Prostate gland (tissue), 2 donors: ENCODE measurements at regions not wholly inside any gene's neighbourhood (a gene's known extent, or its start where the extent isn't known, plus 50 kb on each side); places are given as distances from the start of the nearest gene placed in this dataset.
"Not testable (repeated sequence)": the region's sequence is repeated elsewhere in the genome, so short reads cannot be mapped to it uniquely, and the experiment has no call there.

Experiments used
- DNase-seq: peaks from one replicate; pipeline ENCODE4 v3.0.0-alpha.2; 2019; ENCODE audit warnings: low spot score
- H3K27ac ChIP-seq, 2 donors: fragments of 200-600 bp; sonication (generic); 2 replicates each; pipeline ENCODE4 v1.5.1; 2017 to 2019
- H3K27me3 ChIP-seq: fragments of 200-600 bp; sonication (generic); replicated peaks from 2 replicates; pipeline ENCODE4 v1.5.1; 2019; ENCODE audit not compliant: insufficient read depth
- H3K36me3 ChIP-seq, 2 donors: fragments of 200-600 bp; sonication (generic); 1 replicate in 1 of 2; 2 replicates in 1 of 2; pipeline versions ENCODE4 v1.5.1 to v1.8.1; 2017 to 2019
- H3K4me1 ChIP-seq: fragments of 200-600 bp; sonication (generic); replicated peaks from 2 replicates; pipeline ENCODE4 v1.5.1; 2019
- H3K4me3 ChIP-seq, 2 donors: fragments of 200-600 bp; sonication (generic); 2 replicates each; pipeline ENCODE4 v1.5.1; 2017 to 2019
- H3K9me3 ChIP-seq: fragments of 200-600 bp; sonication (generic); 2 replicates; pipeline ENCODE4 v1.5.1; 2017
- POLR2A ChIP-seq: fragments of 450-650 bp; IDR thresholded peaks from one replicate; pipeline ENCODE4 v1.6.1; 2016; ENCODE audit warnings: antibody characterized with exemption, mild to moderate bottlenecking
- POLR2AphosphoS5 ChIP-seq: sonication (generic); formaldehyde crosslinking; IDR thresholded peaks from one replicate; pipeline ENCODE4 v1.6.1; 2017; ENCODE audit warnings: antibody characterized with exemption
- WGBS: methylation state at CpG from one replicate; pipeline ENCODE4 v1.1.5; 2018; 5-methylcytosine and 5-hydroxymethylcytosine counted together
- intact Hi-C: fragments of 100-400 bp; cut with DNase I; formaldehyde crosslinking; loops from one replicate; pipeline ENCODE4 v1.14.2; 2022
- TF ChIP-seq, protein P1 (sequence below), 4 experiments: fragments of 200-600 bp in 2 of 4; fragments of 450-650 bp in 2 of 4; sonication (generic) in 2 of 4; IDR thresholded peaks; 1 replicate in 3 of 4; 2 replicates in 1 of 4; pipeline ENCODE4 v1.5.1; 2016 to 2019; ENCODE audit warnings: antibody characterized with exemption in 4 of 4, mild to moderate bottlenecking in 2 of 4, moderate library complexity in 2 of 4

GRCh38 chr7:76133164-76133775 lies 68.4 kb upstream of the SRRM3 start:
- TF ChIP-seq, protein P1, sequence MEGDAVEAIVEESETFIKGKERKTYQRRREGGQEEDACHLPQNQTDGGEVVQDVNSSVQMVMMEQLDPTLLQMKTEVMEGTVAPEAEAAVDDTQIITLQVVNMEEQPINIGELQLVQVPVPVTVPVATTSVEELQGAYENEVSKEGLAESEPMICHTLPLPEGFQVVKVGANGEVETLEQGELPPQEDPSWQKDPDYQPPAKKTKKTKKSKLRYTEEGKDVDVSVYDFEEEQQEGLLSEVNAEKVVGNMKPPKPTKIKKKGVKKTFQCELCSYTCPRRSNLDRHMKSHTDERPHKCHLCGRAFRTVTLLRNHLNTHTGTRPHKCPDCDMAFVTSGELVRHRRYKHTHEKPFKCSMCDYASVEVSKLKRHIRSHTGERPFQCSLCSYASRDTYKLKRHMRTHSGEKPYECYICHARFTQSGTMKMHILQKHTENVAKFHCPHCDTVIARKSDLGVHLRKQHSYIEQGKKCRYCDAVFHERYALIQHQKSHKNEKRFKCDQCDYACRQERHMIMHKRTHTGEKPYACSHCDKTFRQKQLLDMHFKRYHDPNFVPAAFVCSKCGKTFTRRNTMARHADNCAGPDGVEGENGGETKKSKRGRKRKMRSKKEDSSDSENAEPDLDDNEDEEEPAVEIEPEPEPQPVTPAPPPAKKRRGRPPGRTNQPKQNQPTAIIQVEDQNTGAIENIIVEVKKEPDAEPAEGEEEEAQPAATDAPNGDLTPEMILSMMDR (IDR thresholded peaks at IDR 0.05) = no peak
- TF ChIP-seq POLR2A (no peak), POLR2AphosphoS5 (no peak)
- H3K36me3 ChIP-seq = no peaks in the 10 kb centered on the region
- 86% methylated on average over 7 of the region's 7 CpGs for WGBS
- H3K27ac ChIP-seq = no peak overlapping the region
- no peaks in the 10 kb centered on the region for H3K4me1 ChIP-seq
- no peaks in the 10 kb centered on the region for H3K27me3 ChIP-seq
- H3K4me3 ChIP-seq = no peak overlapping the region
- H3K9me3 ChIP-seq = no peaks in the 10 kb centered on the region
- no peak for DNase-seq
- intact Hi-C loops = no loop called here

GRCh38 chr7:76133839-76134238 lies 67.9 kb upstream of the SRRM3 start:
- H3K27ac ChIP-seq = no peak overlapping the region
- no peaks in the 10 kb centered on the region for H3K27me3 ChIP-seq
- no peak overlapping the region for H3K4me3 ChIP-seq
- WGBS = 75% methylated on average over 3 of the region's 3 CpGs
- no peak for DNase-seq
- no peaks in the 10 kb centered on the region for H3K9me3 ChIP-seq
- intact Hi-C loops = no loop called here
- TF ChIP-seq, protein P1 (IDR thresholded peaks at IDR 0.05) = no peak
- no peak for TF ChIP-seq POLR2A
- TF ChIP-seq POLR2AphosphoS5 = no peak
- H3K36me3 ChIP-seq = no peaks in the 10 kb centered on the region
- no peaks in the 10 kb centered on the region for H3K4me1 ChIP-seq

DNA sequence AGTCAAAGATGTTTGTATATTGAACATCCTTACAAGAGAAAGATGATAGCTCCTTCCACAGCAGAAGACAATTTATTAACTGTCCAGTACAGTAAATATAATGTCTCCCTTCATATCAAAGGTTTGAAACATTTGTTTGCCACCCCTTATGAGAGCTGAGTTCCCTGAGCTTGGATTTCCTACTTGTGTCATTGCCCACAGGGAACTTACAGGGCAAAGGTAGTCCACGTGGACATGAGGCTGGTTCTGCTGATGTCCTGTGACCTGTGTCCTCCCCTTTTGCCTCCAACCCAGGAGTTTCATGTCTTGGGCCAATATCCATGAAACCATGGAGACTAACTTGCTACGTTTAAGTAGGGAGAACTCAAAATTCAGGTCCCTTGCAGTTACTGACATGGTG lies 66.4 kb upstream of the SRRM3 start:
- H3K27ac ChIP-seq, H3K9me3 ChIP-seq, H3K4me1 ChIP-seq, H3K4me3 ChIP-seq, H3K27me3 ChIP-seq, intact Hi-C loops, H3K36me3 ChIP-seq, DNase-seq: not testable (repeated sequence)
- 63% methylated on average over 2 of the region's 2 CpGs for WGBS

- H3K4me3 ChIP-seq, DNase-seq, H3K36me3 ChIP-seq, H3K27ac ChIP-seq, H3K4me1 ChIP-seq, intact Hi-C loops, H3K9me3 ChIP-seq, H3K27me3 ChIP-seq: not testable (repeated sequence)
- 41% methylated on average over 7 of the region's 7 CpGs for WGBS
Measured at GRCh38 chr7:76138577-76139313, 63.0 kb upstream of the SRRM3 start.

DNA sequence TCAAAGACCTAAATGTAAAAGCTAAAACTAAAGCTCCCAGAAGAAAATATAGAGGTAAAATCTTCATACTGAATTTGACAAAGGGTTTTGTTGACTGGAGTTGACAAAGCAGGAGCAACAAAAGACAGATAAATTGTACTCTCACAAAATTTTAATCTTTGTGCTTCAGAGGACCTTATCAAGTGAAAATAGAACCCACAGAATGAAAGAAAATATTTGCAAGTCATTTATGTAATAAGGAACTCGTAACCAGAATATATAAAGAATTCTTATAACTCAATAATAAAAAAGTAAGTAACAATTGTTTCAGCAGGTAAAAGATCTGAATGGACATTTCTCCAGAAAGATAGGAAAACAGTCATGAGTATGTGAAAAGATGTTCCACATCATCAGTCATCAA lies 62.0 kb upstream of the SRRM3 start:
- 81% methylated on average over 1 of the region's 1 CpG for WGBS
- intact Hi-C loops = no loop called here
- no peak for TF ChIP-seq POLR2AphosphoS5
- no peak for TF ChIP-seq POLR2A
- TF ChIP-seq, protein P1 (IDR thresholded peaks at IDR 0.05) = no peak

DNA sequence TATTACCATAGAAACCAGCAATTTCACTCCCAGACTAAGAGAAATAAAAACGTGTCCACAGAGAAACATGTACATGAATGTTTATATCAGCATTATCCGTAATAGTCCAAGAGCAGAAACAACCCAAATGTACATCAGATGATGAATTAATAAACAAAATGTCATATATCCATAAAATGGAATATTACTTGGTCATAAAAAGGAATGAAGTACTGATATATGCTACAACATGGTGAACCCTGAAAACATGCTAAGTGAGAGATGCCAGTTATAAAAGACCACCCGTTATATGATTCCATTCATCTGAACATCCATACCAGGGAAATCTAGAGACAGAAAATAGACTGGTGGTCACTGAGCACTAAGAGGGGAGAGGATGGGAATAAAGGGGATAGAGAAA lies 61.4 kb upstream of the SRRM3 start:
- intact Hi-C loops = not testable (repeated sequence)

More for the DNA sequence above, 62.0 kb upstream of the SRRM3 start:
- Histone ChIP-seq H3K27me3 (no peaks in the 10 kb centered on the region), H3K4me3 (no peak overlapping the region), H3K36me3 (no peaks in the 10 kb centered on the region), H3K27ac (no peak overlapping the region), H3K4me1 (no peaks in the 10 kb centered on the region), H3K9me3 (no peaks in the 10 kb centered on the region)
- no peak for DNase-seq

More for the DNA sequence above, 61.4 kb upstream of the SRRM3 start:
- not testable (repeated sequence) for H3K36me3 ChIP-seq, H3K4me3 ChIP-seq, H3K27me3 ChIP-seq, H3K9me3 ChIP-seq, H3K27ac ChIP-seq, H3K4me1 ChIP-seq, DNase-seq
- 80% methylated on average over 3 of the region's 3 CpGs for WGBS
